Mesenchymal stem cell (in vitro differentiated cells and primary cell): ENCODE measurements at regions not wholly inside any gene's neighbourhood (a gene's known extent, or its start where the extent isn't known, plus 50 kb on each side); places are given as distances from the start of the nearest gene placed in this dataset.

Experiments used
- DNase-seq: peaks from one replicate; pipeline ENCODE4 v3.0.0-alpha.2; 2013
- H2AFZ ChIP-seq: one replicate; pipeline ENCODE4 v1.6.1; 2013; ENCODE audit warnings: low read depth, mild to moderate bottlenecking, control low read depth, inconsistent platforms, low read length, moderate library complexity
- H2AK5ac ChIP-seq: 2 replicates; pipeline ENCODE4 v1.6.1; 2013; ENCODE audit warnings: low read length, moderate library complexity, mild to moderate bottlenecking, inconsistent platforms; ENCODE audit not compliant: severe bottlenecking
- H2BK120ac ChIP-seq: one replicate; pipeline ENCODE4 v1.6.1; 2013; ENCODE audit warnings: low read depth, mild to moderate bottlenecking, inconsistent platforms, low read length, moderate library complexity
- H2BK12ac ChIP-seq, 2 experiments: one replicate each; pipeline ENCODE4 v1.6.1; 2013; ENCODE audit warnings: inconsistent platforms in 2 of 2, low read length in 2 of 2, mild to moderate bottlenecking in 2 of 2, moderate library complexity in 2 of 2, control low read depth in 1 of 2
- H2BK15ac ChIP-seq: one replicate; pipeline ENCODE4 v1.6.1; 2013; ENCODE audit warnings: mild to moderate bottlenecking, low read depth, inconsistent platforms; ENCODE audit not compliant: poor library complexity, severe bottlenecking
- H2BK5ac ChIP-seq: 2 replicates; pipeline ENCODE4 v1.6.1; 2013; ENCODE audit warnings: low read depth, mild to moderate bottlenecking, low read length, control low read depth, inconsistent platforms; ENCODE audit not compliant: poor library complexity, severe bottlenecking
- H3K14ac ChIP-seq, 2 experiments: one replicate each; pipeline ENCODE4 v1.6.1; 2013; ENCODE audit warnings: inconsistent platforms in 2 of 2, low read length in 2 of 2, control low read depth in 1 of 2, mild to moderate bottlenecking in 1 of 2, moderate library complexity in 1 of 2
- H3K18ac ChIP-seq, 2 experiments: one replicate each; pipeline ENCODE4 v1.6.1; 2013; ENCODE audit warnings: inconsistent platforms in 2 of 2, low read length in 2 of 2, control low read depth in 1 of 2, low read depth in 1 of 2, mild to moderate bottlenecking in 1 of 2
- H3K23ac ChIP-seq, 2 experiments: one replicate each; pipeline ENCODE4 v1.6.1; 2013; ENCODE audit warnings: inconsistent platforms in 2 of 2, low read length in 2 of 2, mild to moderate bottlenecking in 2 of 2, moderate library complexity in 2 of 2, control low read depth in 1 of 2
- H3K27ac ChIP-seq: 2 replicates; pipeline ENCODE4 v1.5.1; 2013; ENCODE audit warnings: mild to moderate bottlenecking, moderate library complexity, low read length, control low read depth, inconsistent platforms; ENCODE audit not compliant: poor library complexity, severe bottlenecking
- H3K27me3 ChIP-seq, 2 experiments: 2 replicates each; pipeline versions ENCODE4 v1.6.1 to v1.7.0; 2013; ENCODE audit warnings: low read length in 2 of 2, mild to moderate bottlenecking in 2 of 2, moderate library complexity in 2 of 2, control low read depth in 1 of 2, inconsistent platforms in 1 of 2; ENCODE audit not compliant: control insufficient read depth in 1 of 2, insufficient read depth in 1 of 2
- H3K36me3 ChIP-seq, 2 experiments: 2 replicates each; pipeline versions ENCODE4 v1.6.1 to v1.7.0; 2013; ENCODE audit warnings: low read length in 2 of 2, control low read depth in 1 of 2, inconsistent platforms in 1 of 2, low read depth in 1 of 2, mild to moderate bottlenecking in 1 of 2; ENCODE audit not compliant: insufficient read depth in 2 of 2, control insufficient read depth in 1 of 2
- H3K4ac ChIP-seq, 2 experiments: one replicate each; pipeline ENCODE4 v1.6.1; 2013; ENCODE audit warnings: inconsistent platforms in 2 of 2, low read length in 2 of 2, mild to moderate bottlenecking in 2 of 2, moderate library complexity in 2 of 2, control low read depth in 1 of 2, low read depth in 1 of 2
- H3K4me1 ChIP-seq: 2 replicates; pipeline ENCODE4 v1.6.1; 2013; ENCODE audit warnings: low read depth, low read length, control low read depth; ENCODE audit not compliant: control insufficient read depth, insufficient read depth
- H3K4me2 ChIP-seq: 2 replicates; pipeline ENCODE4 v1.6.1; 2013; ENCODE audit warnings: low read length, mild to moderate bottlenecking, inconsistent platforms; ENCODE audit not compliant: poor library complexity, severe bottlenecking
- H3K4me3 ChIP-seq, 2 experiments: 2 replicates each; pipeline versions ENCODE4 v1.5.1 to v1.7.0; 2013; ENCODE audit warnings: low read length in 2 of 2, mild to moderate bottlenecking in 2 of 2, control low read depth in 1 of 2, low read depth in 1 of 2; ENCODE audit not compliant: insufficient read depth in 1 of 2
- H3K79me1 ChIP-seq: replicated peaks from 2 replicates; pipeline ENCODE4 v1.6.1; 2013; ENCODE audit warnings: mild to moderate bottlenecking, control low read depth, low read length, inconsistent platforms; ENCODE audit not compliant: poor library complexity, severe bottlenecking
- H3K9ac ChIP-seq: 2 replicates; pipeline ENCODE4 v1.7.0; 2013; ENCODE audit warnings: mild to moderate bottlenecking, low read length, moderate library complexity
- H3K9me3 ChIP-seq: 2 replicates; pipeline ENCODE4 v1.7.0; 2013; ENCODE audit warnings: mild to moderate bottlenecking, low read length; ENCODE audit not compliant: control insufficient read depth
- H4K8ac ChIP-seq: one replicate; pipeline ENCODE4 v1.6.1; 2013; ENCODE audit warnings: inconsistent platforms, mild to moderate bottlenecking, low read length, moderate library complexity
- H4K91ac ChIP-seq: one replicate; pipeline ENCODE4 v1.6.1; 2013; ENCODE audit warnings: mild to moderate bottlenecking, low read length, inconsistent platforms
- WGBS: methylation state at CpG from one replicate; pipeline ENCODE4 v1.1.7; 2013; ENCODE audit warnings: mixed read lengths; 5-methylcytosine and 5-hydroxymethylcytosine counted together

DNA sequence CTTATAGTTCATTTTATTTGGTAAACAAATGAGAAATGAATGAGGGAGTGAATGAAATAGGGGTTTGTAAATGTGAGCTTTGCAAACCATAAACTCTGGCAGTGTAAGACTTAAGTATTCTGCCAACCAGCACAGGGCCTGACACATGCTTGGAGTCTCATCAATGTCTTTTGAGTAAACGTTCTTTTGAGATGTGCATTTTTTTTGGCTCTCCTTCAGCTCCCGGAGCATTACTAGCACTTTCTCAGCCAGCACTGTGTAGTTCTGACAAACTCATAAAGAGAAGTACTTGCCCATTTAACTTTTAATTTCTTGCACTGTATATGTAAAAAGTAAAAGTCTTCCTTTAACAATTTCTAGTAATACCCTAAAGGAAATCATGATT is 245.3 kb downstream of the HS3ST1 start:
- Histone ChIP-seq H3K4me2 (no peak overlapping the region), H2AFZ (no peak overlapping the region), H3K36me3 (no peaks in the 10 kb centered on the region), H4K91ac (no peak overlapping the region), H3K9ac (no peak overlapping the region), H3K4me1 (no peaks in the 10 kb centered on the region), H2BK5ac (no peak overlapping the region), H4K8ac (no peak overlapping the region), H3K9me3 (no peaks in the 10 kb centered on the region), H2AK5ac (no peak overlapping the region), H2BK120ac (no peak overlapping the region), H3K4ac (no peak overlapping the region), H3K4me3 (no peak overlapping the region), H2BK12ac (no peak overlapping the region), H3K27me3 (no peaks in the 10 kb centered on the region), H3K14ac (no peak overlapping the region), H3K18ac (no peak overlapping the region), H3K27ac (no peak overlapping the region), H3K23ac (no peak overlapping the region), H3K79me1 (no peaks in the 10 kb centered on the region), H2BK15ac (no peak overlapping the region)
- DNase-seq, result no peak
- WGBS, result 23% methylated on average over 1 of the region's 2 CpGs

DNA sequence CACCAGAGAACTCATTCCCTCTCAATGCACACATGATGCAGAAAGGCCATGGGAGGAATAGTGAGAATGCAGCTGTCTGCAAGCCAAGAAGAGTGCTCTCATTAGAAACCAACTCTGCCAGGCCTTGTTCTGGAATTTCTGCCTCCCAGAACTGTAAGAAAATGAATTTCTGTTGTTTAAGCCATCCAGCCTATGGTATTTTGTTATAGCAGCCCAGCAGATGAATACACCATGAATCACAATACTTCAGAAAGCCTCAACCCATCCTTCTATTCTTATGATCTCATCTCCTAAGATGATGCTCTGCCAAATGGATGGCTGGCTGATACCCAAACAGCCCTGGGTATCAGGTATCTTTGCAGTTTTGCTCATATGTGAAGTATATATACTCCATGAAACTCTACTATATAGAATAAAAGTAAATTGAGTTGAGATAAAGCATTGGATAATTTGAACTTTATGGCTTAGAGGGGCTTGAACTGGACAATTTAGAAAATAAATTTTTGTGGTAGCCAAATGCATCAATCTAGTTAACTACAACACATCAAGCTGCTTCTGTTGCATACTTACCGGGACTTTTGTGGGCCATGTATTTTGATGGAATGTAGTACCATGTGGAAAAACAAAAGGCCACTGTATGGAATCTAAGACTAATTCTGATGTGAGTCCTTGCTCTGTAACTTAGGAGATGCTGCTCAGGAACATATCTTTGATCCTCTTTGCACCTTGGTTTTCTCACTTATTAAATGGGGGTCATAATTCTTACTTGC is 245.9 kb downstream of the HS3ST1 start:
- Histone ChIP-seq H2BK15ac (no peak overlapping the region), H3K27me3 (peaks cover 0 to 4% of the 10 kb centered on the region in 2 experiments), H2AFZ (no peak overlapping the region), H3K23ac (no peak overlapping the region), H3K4me2 (no peak overlapping the region), H2BK5ac (no peak overlapping the region), H4K8ac (no peak overlapping the region), H2AK5ac (no peak overlapping the region), H3K4me1 (no peaks in the 10 kb centered on the region), H3K14ac (no peak overlapping the region), H3K9me3 (no peaks in the 10 kb centered on the region), H2BK12ac (no peak overlapping the region), H4K91ac (no peak overlapping the region), H3K36me3 (no peaks in the 10 kb centered on the region), H3K4me3 (no peak overlapping the region), H2BK120ac (no peak overlapping the region), H3K79me1 (no peaks in the 10 kb centered on the region), H3K27ac (no peak overlapping the region), H3K18ac (no peak overlapping the region), H3K4ac (no peak overlapping the region), H3K9ac (no peak overlapping the region)
- 100% methylated on average over 1 of the region's 1 CpG for WGBS
- no peak for DNase-seq

DNA sequence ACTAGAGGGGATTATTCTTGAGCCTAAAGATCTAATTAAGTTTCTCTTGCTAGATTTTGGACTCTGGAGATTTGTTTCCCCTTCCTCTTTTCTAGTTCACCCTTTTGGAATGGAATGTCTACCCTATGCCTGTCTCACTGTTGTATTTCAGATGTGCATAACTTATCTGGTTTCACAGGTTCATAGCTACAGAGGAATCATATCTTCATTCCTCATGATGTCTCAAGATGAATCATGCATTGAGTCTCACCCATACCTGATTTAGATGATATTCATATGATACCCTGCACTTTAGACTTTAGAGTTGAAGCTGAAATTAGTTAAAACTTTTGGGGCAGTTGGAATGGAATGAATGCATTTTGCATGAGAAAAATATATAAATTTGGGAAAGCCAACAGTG is 246.7 kb downstream of the HS3ST1 start:
- no peak overlapping the region for H4K8ac ChIP-seq
- no peak overlapping the region for H2AK5ac ChIP-seq
- no peak overlapping the region for H3K23ac ChIP-seq
- H3K9ac ChIP-seq, result no peak overlapping the region
- no peak overlapping the region for H4K91ac ChIP-seq
- no peaks in the 10 kb centered on the region for H3K36me3 ChIP-seq
- H2AFZ ChIP-seq, result no peak overlapping the region
- no peak overlapping the region for H2BK12ac ChIP-seq
- H2BK15ac ChIP-seq, result no peak overlapping the region
- H3K4me3 ChIP-seq, result no peak overlapping the region
- no peak overlapping the region for H3K18ac ChIP-seq
- no peak overlapping the region for H2BK120ac ChIP-seq
- H3K4ac ChIP-seq, result no peak overlapping the region
- H3K14ac ChIP-seq, result no peak overlapping the region
- H3K4me2 ChIP-seq, result no peak overlapping the region
- no peaks in the 10 kb centered on the region for H3K79me1 ChIP-seq
- no peak for DNase-seq
- peaks cover 0 to 4% of the 10 kb centered on the region in 2 experiments for H3K27me3 ChIP-seq
- no peaks in the 10 kb centered on the region for H3K4me1 ChIP-seq
- H3K9me3 ChIP-seq, result no peaks in the 10 kb centered on the region
- H2BK5ac ChIP-seq, result no peak overlapping the region
- no peak overlapping the region for H3K27ac ChIP-seq

DNA sequence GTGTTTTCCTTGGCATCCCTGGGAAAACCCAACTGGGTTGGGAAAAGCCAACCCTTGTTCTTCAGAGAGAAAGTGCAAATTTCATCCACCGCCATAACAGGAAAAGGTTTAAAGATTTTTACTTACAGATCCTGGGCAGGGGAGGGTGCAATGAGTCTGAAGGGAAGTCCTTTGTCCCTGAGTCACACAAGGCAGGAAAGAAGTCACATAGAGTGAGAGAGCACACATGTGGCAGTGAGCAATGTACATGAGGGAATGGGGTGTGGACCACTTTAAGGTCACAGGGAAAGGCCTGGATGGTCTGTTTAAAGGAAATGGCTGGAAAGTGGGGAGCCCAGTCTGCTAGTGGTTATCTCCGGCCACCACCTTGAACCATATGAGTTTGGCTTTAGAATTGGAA is 248.9 kb downstream of the HS3ST1 start:
- no peaks in the 10 kb centered on the region for H3K36me3 ChIP-seq
- H3K23ac ChIP-seq, result no peak overlapping the region
- no peaks in the 10 kb centered on the region for H3K79me1 ChIP-seq
- H4K8ac ChIP-seq, result no peak overlapping the region
- H2AK5ac ChIP-seq, result no peak overlapping the region
- H2AFZ ChIP-seq, result no peak overlapping the region
- H3K9ac ChIP-seq, result no peak overlapping the region
- H3K18ac ChIP-seq, result no peak overlapping the region
- peaks cover 0 to 4% of the 10 kb centered on the region in 2 experiments for H3K27me3 ChIP-seq
- H3K14ac ChIP-seq, result no peak overlapping the region
- no peak overlapping the region for H2BK12ac ChIP-seq
- no peak overlapping the region for H3K4me2 ChIP-seq
- no peak overlapping the region for H4K91ac ChIP-seq
- H3K4me3 ChIP-seq, result no peak overlapping the region
- no peak overlapping the region for H2BK15ac ChIP-seq
- H3K9me3 ChIP-seq, result no peaks in the 10 kb centered on the region
- H3K27ac ChIP-seq, result no peak overlapping the region
- H2BK120ac ChIP-seq, result no peak overlapping the region
- no peak for DNase-seq
- WGBS, result 90% methylated on average over 2 of the region's 2 CpGs
- no peak overlapping the region for H3K4ac ChIP-seq
- no peak overlapping the region for H2BK5ac ChIP-seq
- H3K4me1 ChIP-seq, result no peaks in the 10 kb centered on the region
